Smooth muscle cell (in vitro differentiated cells): ENCODE measurements at regions not wholly inside any gene's neighbourhood (a gene's known extent, or its start where the extent isn't known, plus 50 kb on each side); places are given as distances from the start of the nearest gene placed in this dataset.
"Not testable (repeated sequence)": the region's sequence is repeated elsewhere in the genome, so short reads cannot be mapped to it uniquely, and the experiment has no call there.

Experiments used
- DNase-seq: peaks from one replicate; lab custom pipeline; 2025; ENCODE audit not compliant: unreplicated experiment; lab: John Stamatoyannopoulos, UW
- H2AFZ ChIP-seq: fragments of 200-600 bp; sonication (generic); 2 replicates; pipeline ENCODE4 v1.6.0; 2016; ENCODE audit warnings: antibody characterized with exemption, low read depth, mild to moderate bottlenecking
- H3F3A ChIP-seq: fragments of 200-600 bp; sonication (generic); 2 replicates; pipeline ENCODE4 v1.6.0; 2017; ENCODE audit warnings: antibody characterized with exemption, low read depth
- H3K27ac ChIP-seq: fragments of 200-600 bp; sonication (generic); 2 replicates; pipeline ENCODE4 v1.5.1; 2016; ENCODE audit warnings: low read depth, mild to moderate bottlenecking
- H3K27me3 ChIP-seq: fragments of 200-600 bp; sonication (generic); 2 replicates; pipeline ENCODE4 v1.6.1; 2016; ENCODE audit warnings: low read depth, mild to moderate bottlenecking
- H3K36me3 ChIP-seq: fragments of 200-600 bp; sonication (generic); 2 replicates; pipeline ENCODE4 v1.5.1; 2016; ENCODE audit warnings: low read depth
- H3K4me1 ChIP-seq: fragments of 200-600 bp; sonication (generic); 2 replicates; pipeline ENCODE4 v1.5.1; 2016; ENCODE audit warnings: low read depth
- H3K4me2 ChIP-seq: fragments of 200-600 bp; sonication (generic); 2 replicates; pipeline ENCODE4 v1.6.0; 2016; ENCODE audit warnings: mild to moderate bottlenecking
- H3K4me3 ChIP-seq: fragments of 200-600 bp; sonication (generic); 2 replicates; pipeline ENCODE4 v1.5.1; 2016; ENCODE audit warnings: mild to moderate bottlenecking
- H3K79me2 ChIP-seq: fragments of 200-600 bp; sonication (generic); 2 replicates; pipeline ENCODE4 v1.6.0; 2016; ENCODE audit warnings: low read depth, mild to moderate bottlenecking
- H3K9ac ChIP-seq: fragments of 200-600 bp; sonication (generic); 2 replicates; pipeline ENCODE4 v1.6.0; 2016; ENCODE audit warnings: low read depth
- H3K9me3 ChIP-seq: fragments of 200-600 bp; sonication (generic); replicated peaks from 2 replicates; pipeline ENCODE4 v1.5.1; 2016; ENCODE audit warnings: low read depth
- H4K20me1 ChIP-seq: fragments of 200-600 bp; sonication (generic); 2 replicates; pipeline ENCODE4 v1.6.0; 2016; ENCODE audit warnings: low read depth
- CTCF ChIP-seq: fragments of 200-600 bp; sonication (generic); IDR thresholded peaks from 2 replicates; pipeline ENCODE4 v1.5.1; 2017; ENCODE audit warnings: borderline replicate concordance, mild to moderate bottlenecking, antibody characterized with exemption; ENCODE audit not compliant: insufficient read depth, poor library complexity, severe bottlenecking
- WGBS: methylation state at CpG from one replicate; pipeline ENCODE4 v1.1.7; 2016; ENCODE audit warnings: low lambda C conversion rate; 5-methylcytosine and 5-hydroxymethylcytosine counted together

- Histone ChIP-seq H3K79me2 (no peaks in the 10 kb centered on the region), H4K20me1 (no peaks in the 10 kb centered on the region), H3K4me2 (no peak overlapping the region), H3K27me3 (peaks cover 6% of the 10 kb centered on the region), H3F3A (no peaks in the 10 kb centered on the region), H3K27ac (no peak overlapping the region), H3K9me3 (no peaks in the 10 kb centered on the region), H3K4me3 (no peak overlapping the region), H3K36me3 (no peaks in the 10 kb centered on the region), H3K4me1 (no peaks in the 10 kb centered on the region), H3K9ac (no peak overlapping the region), H2AFZ (no peak overlapping the region)
- no peak for DNase-seq
- 63% methylated on average over 2 of the region's 2 CpGs for WGBS
- no peak for TF ChIP-seq CTCF
Observed at GRCh38 chr13:78540058-78540457, 63.3 kb downstream of the POU4F1 start.

- H3K27me3 ChIP-seq, H3K4me1 ChIP-seq, H3K4me2 ChIP-seq, H2AFZ ChIP-seq, H3K36me3 ChIP-seq, H3K4me3 ChIP-seq, H4K20me1 ChIP-seq, H3K27ac ChIP-seq, H3K79me2 ChIP-seq, H3F3A ChIP-seq, H3K9ac ChIP-seq, H3K9me3 ChIP-seq, DNase-seq: not testable (repeated sequence)
- 90% methylated on average over 8 of the region's 8 CpGs for WGBS
Observed at GRCh38 chr13:78526044-78526443, 77.3 kb downstream of the POU4F1 start.

- Histone ChIP-seq H3K79me2 (no peaks in the 10 kb centered on the region), H3F3A (no peaks in the 10 kb centered on the region), H3K9me3 (no peaks in the 10 kb centered on the region), H3K4me2 (no peak overlapping the region), H3K27ac (no peak overlapping the region), H3K9ac (no peak overlapping the region), H2AFZ (no peak overlapping the region), H3K4me1 (no peaks in the 10 kb centered on the region), H3K27me3 (no peaks in the 10 kb centered on the region), H4K20me1 (no peaks in the 10 kb centered on the region), H3K36me3 (no peaks in the 10 kb centered on the region), H3K4me3 (no peak overlapping the region)
- TF ChIP-seq CTCF = no peak
- DNase-seq = no peak
- 81% methylated on average over 1 of the region's 1 CpG for WGBS
Observed at GRCh38 chr13:78524936-78525335, 78.4 kb downstream of the POU4F1 start.

- no peak for TF ChIP-seq CTCF
- Histone ChIP-seq H2AFZ (no peak overlapping the region), H3K4me3 (no peak overlapping the region), H3K27ac (no peak overlapping the region), H3F3A (no peaks in the 10 kb centered on the region), H3K4me2 (no peak overlapping the region), H3K27me3 (no peaks in the 10 kb centered on the region), H3K36me3 (no peaks in the 10 kb centered on the region), H3K4me1 (no peaks in the 10 kb centered on the region), H3K9me3 (no peaks in the 10 kb centered on the region), H3K79me2 (no peaks in the 10 kb centered on the region), H3K9ac (no peak overlapping the region), H4K20me1 (no peaks in the 10 kb centered on the region)
- WGBS = 94% methylated on average over 6 of the region's 6 CpGs
- DNase-seq = no peak
Observed at GRCh38 chr13:78521091-78521490, 82.3 kb downstream of the POU4F1 start.
